ENCODE measurements at regions not wholly inside any gene's neighbourhood (a gene's known extent, or its start where the extent isn't known, plus 50 kb on each side); places are given as distances from the start of the nearest gene placed in this dataset.

- DNase-seq (ENCODE audit: low read depth in 2 of 2), result no peak
Observed at GRCh38 chr5:54772231-54772630, 213.2 kb downstream of the ESM1 start.

DNA sequence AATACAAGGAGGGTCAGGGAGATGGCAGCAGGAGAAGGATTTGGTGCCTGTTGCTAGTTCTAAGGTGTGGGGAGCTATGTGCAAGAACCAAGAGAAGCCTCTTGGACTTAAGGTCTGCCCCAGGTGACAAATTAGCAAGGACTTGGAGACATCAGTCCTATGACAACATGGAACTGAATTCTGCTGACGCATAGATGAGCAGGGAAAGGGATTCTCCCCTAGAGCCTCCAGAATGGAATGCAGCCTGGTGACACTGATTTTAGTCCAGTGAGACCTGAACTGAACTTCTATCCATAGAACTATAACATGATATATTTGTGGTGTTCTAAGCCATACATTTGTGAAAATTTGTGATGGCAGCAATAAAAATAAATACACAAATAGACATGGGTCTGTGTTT lies 215.6 kb downstream of the ESM1 start:
- DNase-seq (ENCODE audit: low read depth in 2 of 2), result no peak

DNA sequence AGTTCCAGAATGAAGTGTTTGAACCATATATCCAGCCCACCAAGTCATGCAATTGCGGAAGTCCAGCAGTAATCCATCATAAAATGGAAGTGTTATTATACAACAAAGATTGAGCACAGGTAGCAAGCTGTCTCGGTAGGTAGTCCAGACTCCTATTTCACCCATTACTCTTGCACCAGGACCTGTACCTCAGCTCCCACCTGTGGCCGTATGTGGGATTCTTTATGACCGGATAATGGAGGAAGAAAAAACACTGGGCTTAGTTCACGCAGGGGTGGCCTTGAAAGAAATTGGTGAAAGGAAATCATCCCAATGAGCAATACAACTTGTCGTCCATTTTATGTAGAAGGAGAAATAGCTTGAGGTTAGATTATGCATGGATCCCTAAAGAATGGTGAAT lies 216.3 kb downstream of the ESM1 start:
- no peak for DNase-seq (ENCODE audit: low read depth in 2 of 2)

DNA sequence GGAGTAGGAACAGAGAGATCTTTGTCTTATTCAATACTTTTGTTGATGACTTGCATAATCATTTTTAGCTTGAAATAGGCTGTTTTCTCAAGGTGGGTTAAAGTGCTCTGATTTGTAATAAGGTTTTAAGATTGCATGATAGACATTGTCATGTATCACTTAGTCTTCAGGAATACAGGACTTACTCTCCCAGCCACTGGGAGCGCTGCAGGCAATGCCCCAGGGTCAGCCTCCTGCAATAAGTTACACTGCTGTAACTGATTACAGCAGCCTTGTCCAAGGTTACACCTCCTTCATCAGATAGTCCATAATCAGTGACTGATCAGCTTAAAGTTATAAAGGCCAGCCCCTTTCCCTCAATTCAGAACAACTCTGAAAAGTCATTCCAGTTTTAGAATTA lies 218.6 kb downstream of the ESM1 start:
- no peak for DNase-seq (ENCODE audit: low read depth in 2 of 2)

DNA sequence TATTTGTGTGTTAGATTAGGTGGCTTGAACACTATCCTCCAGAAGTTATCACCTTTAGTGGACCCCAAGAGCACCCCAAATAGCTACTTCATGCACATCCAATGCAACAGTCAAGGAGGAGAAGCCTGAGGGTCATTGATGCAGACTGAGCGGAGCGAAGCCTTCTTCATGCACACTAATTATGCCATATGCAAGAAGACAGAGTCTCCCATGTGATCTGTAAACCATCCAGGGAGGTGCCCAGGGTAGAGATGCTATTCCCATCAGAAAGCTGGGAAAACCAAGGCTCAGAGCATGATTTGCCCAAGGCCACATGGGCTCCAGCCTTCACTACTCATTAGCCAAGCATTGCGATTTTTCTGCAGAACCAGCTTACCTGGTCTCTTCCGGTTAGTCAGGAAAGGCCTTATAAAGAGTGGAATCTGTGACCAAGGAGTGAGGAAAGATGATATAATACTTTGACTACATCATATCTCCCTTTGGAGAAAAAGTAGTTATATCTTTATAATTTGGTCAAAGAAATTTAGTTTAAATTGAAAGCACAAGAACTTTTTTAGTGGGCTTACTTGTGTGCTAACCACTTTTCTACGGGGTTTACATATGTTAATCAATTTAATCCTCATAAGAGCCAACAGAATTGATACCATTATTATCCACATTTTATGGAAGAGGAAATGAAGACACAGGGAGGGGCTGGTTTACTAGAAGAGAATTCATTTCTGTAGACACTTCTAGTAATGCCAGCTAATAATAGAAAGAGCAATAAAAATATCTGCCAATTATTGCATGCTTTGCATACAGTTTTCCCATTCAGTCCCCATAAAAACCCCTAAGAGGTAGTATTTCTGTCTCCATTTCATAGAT lies 220.0 kb downstream of the ESM1 start:
- no peak for DNase-seq (ENCODE audit: low read depth in 2 of 2)

DNA sequence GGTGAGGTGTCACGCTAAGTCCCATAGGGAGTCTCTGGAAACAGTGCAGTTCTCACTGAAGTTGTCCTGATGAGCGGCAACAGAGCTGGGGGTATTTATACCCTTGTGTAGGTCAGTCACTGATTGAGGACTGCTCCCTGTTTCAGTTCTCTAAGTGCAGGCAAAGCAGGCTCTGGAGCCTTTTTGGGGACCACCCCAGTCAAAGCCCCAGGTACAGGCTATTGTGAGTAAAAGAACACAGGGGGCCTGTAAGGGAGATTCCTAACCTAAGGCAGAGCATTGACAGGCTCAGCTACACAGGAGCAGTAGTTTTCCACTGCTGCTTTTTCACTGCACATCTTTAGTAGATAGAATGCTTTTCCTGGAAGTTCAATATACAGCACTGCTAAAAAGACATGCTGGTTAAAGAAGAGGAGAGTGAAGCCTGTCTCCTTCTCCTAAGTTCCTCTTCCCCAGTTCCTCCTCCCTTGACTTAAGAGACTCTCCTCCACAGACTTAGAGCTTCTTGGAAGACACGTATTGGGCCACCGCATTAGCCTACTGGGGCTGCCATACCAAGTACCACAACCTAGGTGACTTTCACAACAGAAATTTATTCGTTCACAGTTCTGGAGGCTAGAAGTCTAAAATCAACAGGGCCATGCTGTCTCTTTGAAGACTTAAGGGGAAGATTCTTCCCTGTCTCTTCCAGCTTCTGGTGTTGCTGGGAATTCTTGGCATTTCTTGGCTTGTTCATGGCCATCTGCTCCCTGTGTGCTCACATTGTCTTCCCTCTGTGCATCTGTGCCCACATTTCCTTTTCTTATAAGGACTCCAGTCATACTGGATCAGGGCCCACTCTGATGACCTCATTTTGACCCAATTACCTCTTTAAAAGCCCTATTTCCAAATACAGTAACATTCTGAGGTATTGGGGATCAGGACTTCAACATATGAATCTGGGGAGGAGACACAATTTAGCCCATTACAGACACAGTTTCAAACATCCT lies 221.0 kb downstream of the ESM1 start:
- no peak for DNase-seq (ENCODE audit: low read depth in 2 of 2)

DNA sequence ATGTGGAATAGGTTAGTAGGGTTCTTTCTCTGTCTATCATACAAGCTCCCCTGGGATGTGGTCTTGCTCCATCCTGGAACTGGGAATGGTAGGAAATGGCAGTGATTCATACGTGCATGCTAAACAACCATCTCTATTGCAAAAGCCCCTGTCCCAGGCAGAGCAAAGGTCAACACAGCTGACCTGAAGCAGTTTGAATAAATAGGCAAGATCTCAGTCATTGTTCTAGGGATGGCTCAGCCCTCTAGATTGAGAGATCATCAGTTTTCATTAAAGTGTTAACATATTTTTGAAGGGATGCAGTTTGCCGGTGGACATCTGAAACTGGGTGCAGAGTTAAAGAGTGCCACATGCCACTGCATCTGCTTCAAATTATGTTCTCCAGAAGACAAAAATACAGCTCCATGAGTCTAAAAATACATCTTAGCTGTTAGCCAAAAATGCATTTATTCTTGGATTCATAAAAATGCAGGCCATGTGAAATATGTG lies 224.1 kb downstream of the ESM1 start:
- DNase-seq (ENCODE audit: low read depth in 2 of 2), result no peak

DNA sequence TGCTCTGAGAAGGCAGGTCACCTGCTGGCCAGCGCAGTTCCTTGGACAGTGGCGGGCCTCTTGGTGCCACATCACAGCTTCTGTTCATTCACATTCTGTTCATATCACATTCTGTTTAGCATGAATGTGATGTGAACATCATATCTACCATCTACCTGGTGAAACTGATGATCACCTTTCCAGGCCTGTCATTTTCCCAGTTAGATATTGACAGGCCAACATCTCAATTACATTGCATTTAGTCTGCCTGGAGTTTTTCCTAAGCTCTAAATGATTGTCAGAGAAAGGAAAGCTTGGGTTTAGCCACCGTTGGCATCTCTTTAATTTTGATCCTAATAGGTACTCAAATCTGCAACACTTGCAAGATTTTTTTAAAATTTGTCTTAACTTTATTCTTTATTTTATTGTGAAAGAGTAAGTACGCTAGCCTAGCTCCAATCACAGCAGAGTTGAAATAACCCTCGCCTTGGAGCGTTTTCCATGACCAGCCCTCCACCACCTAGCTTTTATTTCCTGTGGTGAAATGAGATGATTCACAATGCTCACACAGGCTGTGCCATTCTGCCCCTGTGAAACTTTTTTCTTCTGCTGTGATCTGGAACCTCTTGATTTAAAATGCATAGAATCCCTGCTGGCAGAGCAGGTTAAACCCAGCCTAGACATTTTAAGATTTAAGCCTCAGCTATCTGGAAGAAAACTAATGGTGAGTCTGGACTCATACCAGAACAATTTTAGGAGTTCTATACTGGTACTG lies 225.0 kb downstream of the ESM1 start:
- no peak for DNase-seq (ENCODE audit: low read depth in 2 of 2)

DNA sequence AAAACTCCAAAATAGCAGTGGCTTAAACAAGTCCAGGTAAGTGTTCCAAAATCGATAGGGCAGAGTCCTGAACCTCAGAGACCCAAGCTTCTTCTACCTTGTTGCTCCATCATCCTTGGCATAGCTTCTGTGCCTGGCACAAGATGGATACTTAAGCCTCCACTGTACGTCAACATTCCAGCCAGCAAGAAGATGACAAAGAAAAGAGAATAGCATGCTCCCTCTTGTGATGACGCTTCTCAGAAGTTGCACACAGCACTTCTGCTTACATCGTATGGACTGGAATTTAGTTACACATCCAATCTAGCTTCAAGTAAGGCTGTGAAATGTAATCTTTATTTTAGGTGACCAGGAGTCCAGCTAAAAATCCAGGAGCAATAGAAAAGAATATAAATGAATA lies 227.4 kb downstream of the ESM1 start:
- DNase-seq (ENCODE audit: low read depth in 2 of 2), result no peak

DNA sequence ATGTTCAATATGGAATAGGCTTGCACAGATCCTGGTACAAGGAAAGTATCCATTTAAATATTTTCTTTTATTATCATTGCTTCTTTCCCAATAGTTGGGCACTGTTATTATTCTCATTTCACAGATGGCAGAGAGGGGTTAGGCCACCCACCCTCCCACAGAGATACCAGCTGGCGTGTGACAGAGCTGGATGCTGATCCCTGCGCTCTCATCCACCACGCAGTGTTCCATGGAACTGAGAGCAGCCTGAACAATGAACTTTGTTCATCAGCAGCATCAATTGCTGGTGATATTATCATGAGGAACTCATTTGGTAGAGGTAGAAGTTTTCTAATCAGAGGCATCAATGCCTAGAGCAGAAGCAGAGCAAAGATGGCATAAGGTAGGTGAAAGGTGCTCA lies 227.9 kb downstream of the ESM1 start:
- no peak for DNase-seq (ENCODE audit: low read depth in 2 of 2)

GRCh38 chr5:54756796-54757402 lies 228.5 kb downstream of the ESM1 start:
- no peak for DNase-seq (ENCODE audit: low read depth in 2 of 2)

GRCh38 chr5:54756301-54756700 lies 229.1 kb downstream of the ESM1 start:
- DNase-seq (ENCODE audit: low read depth in 2 of 2), result no peak

DNA sequence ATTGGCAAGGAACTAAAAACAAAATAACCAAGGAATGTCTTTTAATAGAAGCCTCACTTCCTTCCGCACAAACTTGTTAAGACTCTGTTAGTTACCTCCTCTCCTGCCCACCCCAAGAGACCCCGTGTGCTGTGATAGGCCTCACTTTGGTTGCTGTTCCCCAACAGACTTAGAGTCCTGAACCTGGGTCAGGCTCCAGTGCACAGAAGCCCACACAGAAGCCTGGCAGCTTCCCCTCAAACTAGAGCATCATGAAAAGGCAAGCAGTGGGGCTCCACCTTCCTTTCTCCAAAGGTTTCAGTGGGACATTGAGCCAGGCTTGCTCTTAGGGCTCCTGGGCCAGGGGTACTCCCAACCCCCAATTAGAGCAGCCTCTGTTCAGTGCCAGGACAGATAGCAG lies 230.5 kb downstream of the ESM1 start:
- DNase-seq (ENCODE audit: low read depth in 2 of 2), result no peak

DNA sequence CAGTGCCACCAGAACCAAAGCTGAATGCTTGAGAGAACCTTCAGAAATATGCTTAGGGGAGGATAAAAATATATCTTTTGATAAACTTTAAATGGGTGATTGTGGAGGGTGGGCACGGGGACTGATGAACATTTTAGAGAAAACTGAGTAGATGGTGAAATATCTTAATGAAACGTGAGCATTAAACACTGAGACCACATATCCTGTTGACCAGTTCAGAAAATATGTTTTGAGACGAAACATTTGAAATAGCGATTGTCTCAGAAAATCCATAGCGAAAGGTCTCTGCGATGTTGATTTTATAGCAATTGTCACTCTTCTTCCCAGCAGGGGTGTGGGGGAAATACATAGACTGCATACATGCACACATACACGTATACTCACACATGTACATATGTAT lies 231.0 kb downstream of the ESM1 start:
- DNase-seq (ENCODE audit: low read depth in 2 of 2), result no peak

- no peak for DNase-seq (ENCODE audit: low read depth in 2 of 2)
Observed at GRCh38 chr5:54753753-54754152, 231.6 kb downstream of the ESM1 start.

- DNase-seq (ENCODE audit: low read depth in 2 of 2), result no peak
Observed at GRCh38 chr5:54753034-54753433, 232.4 kb downstream of the ESM1 start.

DNA sequence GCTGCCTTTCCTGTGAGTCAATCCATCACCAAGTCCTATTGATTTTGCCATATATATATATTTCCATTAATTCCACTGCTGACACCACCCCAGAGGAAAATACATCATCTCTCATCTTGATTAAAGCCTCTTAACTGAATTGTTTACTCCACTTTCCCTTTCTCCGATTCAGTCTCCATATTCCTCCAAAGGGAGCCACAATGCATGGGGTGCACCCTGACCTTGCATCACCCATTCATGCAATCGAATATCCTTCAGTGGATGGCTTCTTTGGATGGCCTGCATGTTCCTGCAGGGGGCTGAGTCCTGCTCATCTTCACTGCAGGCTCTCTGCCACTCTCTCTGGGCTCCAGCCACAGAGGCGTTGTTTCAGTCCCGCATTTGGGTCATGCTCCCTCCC lies 231.0 kb downstream of the SNX18 start:
- DNase-seq (ENCODE audit: low read depth in 2 of 2), result no peak

- DNase-seq (ENCODE audit: low read depth in 2 of 2), result no peak
Observed at GRCh38 chr5:54746777-54747398, 229.3 kb downstream of the SNX18 start.

DNA sequence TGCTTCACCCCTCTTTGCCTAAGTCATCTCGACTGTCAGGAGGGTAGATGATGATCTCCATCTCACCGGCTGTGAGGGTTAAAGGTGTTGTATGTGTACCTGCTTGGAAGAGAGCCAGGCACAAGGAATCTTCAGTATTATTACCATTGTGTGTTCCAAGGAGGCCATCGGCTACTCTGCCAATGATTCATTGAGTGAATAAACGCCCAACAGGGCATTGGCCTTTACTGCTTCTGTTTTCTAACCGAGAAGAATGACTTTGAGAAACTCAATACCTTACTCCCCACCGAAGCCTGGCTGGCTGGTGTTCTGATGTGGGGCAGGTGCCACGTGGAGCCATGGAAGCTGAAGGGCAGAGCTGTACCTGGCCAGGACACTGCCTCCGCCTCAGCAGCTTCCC lies 228.8 kb downstream of the SNX18 start:
- no peak for DNase-seq (ENCODE audit: low read depth in 2 of 2)

GRCh38 chr5:54745599-54745998 lies 228.0 kb downstream of the SNX18 start:
- DNase-seq (ENCODE audit: low read depth in 2 of 2), result no peak
